ENCODE measurements at regions not wholly inside any gene's neighbourhood (a gene's known extent, or its start where the extent isn't known, plus 50 kb on each side); places are given as distances from the start of the nearest gene placed in this dataset.
"Not testable (repeated sequence)": the region's sequence is repeated elsewhere in the genome, so short reads cannot be mapped to it uniquely, and the experiment has no call there.

GRCh38 chr6:18062733-18063132 is 59.7 kb downstream of the NHLRC1 start:
- DNase-seq: peak; percentile 24

GRCh38 chr6:18058429-18058828 is 64.0 kb downstream of the NHLRC1 start:
- no peak for DNase-seq

- no peak for DNase-seq
Observed at GRCh38 chr6:18055714-18056382, 66.6 kb downstream of the NHLRC1 start.

GRCh38 chr6:18055098-18055497 is 67.4 kb downstream of the NHLRC1 start:
- DNase-seq: no peak

GRCh38 chr6:18053555-18054445 is 66.4 kb upstream of the KIF13A start:
- no peak for DNase-seq

GRCh38 chr6:18053078-18053477 is 65.6 kb upstream of the KIF13A start:
- DNase-seq: no peak

GRCh38 chr6:18049646-18050045 is 62.2 kb upstream of the KIF13A start:
- DNase-seq: no peak

- no peak for DNase-seq
Observed at GRCh38 chr6:18048953-18049630, 61.7 kb upstream of the KIF13A start.

GRCh38 chr6:18047406-18047805 is 60.0 kb upstream of the KIF13A start:
- no peak for DNase-seq

- no peak for DNase-seq
Observed at GRCh38 chr6:18045507-18045906, 58.1 kb upstream of the KIF13A start.

GRCh38 chr6:18044108-18044783 is 56.8 kb upstream of the KIF13A start:
- no peak for DNase-seq

- DNase-seq: no peak
Observed at GRCh38 chr6:18042536-18043145, 55.2 kb upstream of the KIF13A start.

- DNase-seq: no peak
Observed at GRCh38 chr6:18039481-18039880, 52.0 kb upstream of the KIF13A start.

- not testable (repeated sequence) for DNase-seq
Observed at GRCh38 chr6:18038235-18038634, 50.8 kb upstream of the KIF13A start.
